ENCODE measurements at regions not wholly inside any gene's neighbourhood (a gene's known extent, or its start where the extent isn't known, plus 50 kb on each side); places are given as distances from the start of the nearest gene placed in this dataset.

DNA sequence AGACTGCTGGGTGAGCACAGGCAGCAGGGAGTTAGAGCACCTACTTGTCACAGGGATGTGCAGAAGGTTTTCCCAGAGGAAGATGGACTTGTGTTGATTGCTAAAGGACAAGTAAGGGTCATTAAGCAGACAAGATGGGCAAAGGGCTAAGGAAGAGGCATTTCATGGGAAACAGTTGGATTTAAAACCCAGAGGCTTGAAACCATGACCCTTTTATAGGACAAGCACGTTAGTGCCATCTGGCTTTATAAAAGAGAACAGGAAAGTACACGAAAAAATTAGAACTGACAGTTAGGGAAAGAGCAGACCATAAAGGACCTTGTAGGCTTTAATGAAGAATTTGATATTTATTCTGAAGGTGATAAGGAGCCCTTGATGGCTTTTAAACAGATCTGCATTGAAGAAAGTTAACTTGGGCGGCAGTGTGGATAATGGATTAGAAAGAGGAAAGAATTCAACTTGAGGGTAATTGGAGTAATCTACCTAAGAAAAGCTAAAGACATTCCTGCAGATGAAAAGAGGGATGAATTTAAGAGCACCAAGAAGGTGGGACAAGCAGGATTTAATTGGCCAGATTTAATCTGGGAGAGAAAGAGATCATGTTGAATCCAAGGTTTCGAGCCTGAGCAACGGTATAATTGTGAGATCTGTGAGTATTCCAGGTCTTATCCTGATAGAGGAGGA lies 68.6 kb downstream of the ZC3H11B start:
- H3K4me2 ChIP-seq (ENCODE audit: insufficient read depth, low read length), result no peak overlapping the region
- H2AFZ ChIP-seq (ENCODE audit: low read length), result no peak overlapping the region
- no peak for DNase-seq (ENCODE audit: insufficient read length, low spot score, missing footprints)
- no peaks in the 10 kb centered on the region for H3K27me3 ChIP-seq (ENCODE audit: insufficient read depth, low read length)
- no peaks in the 10 kb centered on the region for H3K36me3 ChIP-seq (ENCODE audit: insufficient read depth, low read length)
- TF ChIP-seq, protein P1, sequence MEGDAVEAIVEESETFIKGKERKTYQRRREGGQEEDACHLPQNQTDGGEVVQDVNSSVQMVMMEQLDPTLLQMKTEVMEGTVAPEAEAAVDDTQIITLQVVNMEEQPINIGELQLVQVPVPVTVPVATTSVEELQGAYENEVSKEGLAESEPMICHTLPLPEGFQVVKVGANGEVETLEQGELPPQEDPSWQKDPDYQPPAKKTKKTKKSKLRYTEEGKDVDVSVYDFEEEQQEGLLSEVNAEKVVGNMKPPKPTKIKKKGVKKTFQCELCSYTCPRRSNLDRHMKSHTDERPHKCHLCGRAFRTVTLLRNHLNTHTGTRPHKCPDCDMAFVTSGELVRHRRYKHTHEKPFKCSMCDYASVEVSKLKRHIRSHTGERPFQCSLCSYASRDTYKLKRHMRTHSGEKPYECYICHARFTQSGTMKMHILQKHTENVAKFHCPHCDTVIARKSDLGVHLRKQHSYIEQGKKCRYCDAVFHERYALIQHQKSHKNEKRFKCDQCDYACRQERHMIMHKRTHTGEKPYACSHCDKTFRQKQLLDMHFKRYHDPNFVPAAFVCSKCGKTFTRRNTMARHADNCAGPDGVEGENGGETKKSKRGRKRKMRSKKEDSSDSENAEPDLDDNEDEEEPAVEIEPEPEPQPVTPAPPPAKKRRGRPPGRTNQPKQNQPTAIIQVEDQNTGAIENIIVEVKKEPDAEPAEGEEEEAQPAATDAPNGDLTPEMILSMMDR (IDR thresholded peaks at IDR 0.05; ENCODE audit: extremely low read depth, low read depth, low read length), result peak; percentile 30
- H3K4me1 ChIP-seq (ENCODE audit: insufficient read depth, low read length), result peaks cover 20% of the 10 kb centered on the region
- no peak overlapping the region for H3K27ac ChIP-seq (ENCODE audit: low read depth, low read length)
- H3K4me3 ChIP-seq (ENCODE audit: insufficient read depth, low read length), result no peak overlapping the region
- H3K79me2 ChIP-seq (ENCODE audit: insufficient read depth, low read length), result no peaks in the 10 kb centered on the region
- H3K9me3 ChIP-seq (ENCODE audit: low read depth, low read length), result no peaks in the 10 kb centered on the region
- no peaks in the 10 kb centered on the region for H4K20me1 ChIP-seq (ENCODE audit: insufficient read depth, low read length)

DNA sequence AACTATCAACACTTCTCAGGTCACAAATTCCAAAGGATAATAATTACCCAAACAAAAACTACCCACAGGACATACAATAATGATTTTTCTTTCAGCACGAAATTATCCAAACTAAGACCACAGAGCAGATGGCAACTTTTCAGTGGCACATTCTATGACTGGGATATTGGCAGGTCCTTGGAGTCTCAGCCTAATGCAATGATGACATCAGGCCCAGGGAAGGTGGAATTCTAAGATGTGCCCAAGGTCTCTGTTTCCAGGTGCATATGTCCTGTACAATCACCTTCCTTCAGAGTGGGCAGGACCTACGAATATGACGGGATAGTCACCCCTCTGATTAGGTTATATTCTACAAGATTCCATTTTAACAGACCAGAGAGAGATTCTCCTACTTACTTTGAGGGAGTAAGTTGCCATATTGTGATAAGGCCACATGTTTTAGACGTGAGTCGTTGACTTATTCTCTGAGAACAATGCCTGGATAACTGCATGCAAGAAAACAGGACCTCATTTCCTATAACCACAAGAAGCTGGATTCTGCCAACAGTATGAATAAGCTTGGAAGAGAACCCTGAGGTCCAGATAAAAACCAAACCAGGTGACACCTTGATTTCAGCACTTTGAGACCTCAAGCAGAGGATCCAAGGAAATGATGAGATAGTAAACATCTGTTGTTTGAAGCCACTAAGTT lies 69.9 kb downstream of the ZC3H11B start:
- Histone ChIP-seq H3K27ac (ENCODE audit: low read depth, low read length) (peak overlapping the region; percentile 50), H3K4me3 (ENCODE audit: insufficient read depth, low read length) (no peak overlapping the region), H2AFZ (ENCODE audit: low read length) (no peak overlapping the region), H4K20me1 (ENCODE audit: insufficient read depth, low read length) (no peaks in the 10 kb centered on the region), H3K36me3 (ENCODE audit: insufficient read depth, low read length) (no peaks in the 10 kb centered on the region), H3K4me2 (ENCODE audit: insufficient read depth, low read length) (no peak overlapping the region), H3K79me2 (ENCODE audit: insufficient read depth, low read length) (no peaks in the 10 kb centered on the region), H3K9me3 (ENCODE audit: low read depth, low read length) (no peaks in the 10 kb centered on the region), H3K4me1 (ENCODE audit: insufficient read depth, low read length) (peaks cover 12% of the 10 kb centered on the region), H3K27me3 (ENCODE audit: insufficient read depth, low read length) (no peaks in the 10 kb centered on the region)
- TF ChIP-seq, protein P1 (IDR thresholded peaks at IDR 0.05; ENCODE audit: extremely low read depth, low read depth, low read length), result no peak
- DNase-seq (ENCODE audit: insufficient read length, low spot score, missing footprints), result peak; percentile 92

DNA sequence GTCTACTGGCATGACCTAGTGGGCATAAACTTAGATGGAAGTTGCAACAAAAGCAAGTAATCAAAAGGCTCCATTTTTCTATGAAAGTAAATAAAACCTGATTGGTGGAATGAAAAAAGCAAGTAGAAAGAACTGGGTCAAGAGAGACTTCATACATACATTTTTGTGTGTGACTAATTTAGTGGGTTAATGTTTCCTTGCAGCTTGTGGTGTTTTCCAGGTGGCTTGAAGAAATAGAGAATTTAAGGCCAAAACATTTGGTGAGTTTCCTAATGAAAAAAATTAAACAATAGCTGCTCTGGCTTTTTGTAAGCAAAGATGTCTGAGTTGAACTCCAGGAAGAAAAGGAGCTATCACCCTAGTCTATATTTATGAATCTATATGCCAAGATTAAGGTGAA lies 71.0 kb downstream of the ZC3H11B start:
- peaks cover 12% of the 10 kb centered on the region for H3K4me1 ChIP-seq (ENCODE audit: insufficient read depth, low read length)

More for the DNA sequence above, 71.0 kb downstream of the ZC3H11B start:
- Histone ChIP-seq H3K27me3 (ENCODE audit: insufficient read depth, low read length) (no peaks in the 10 kb centered on the region), H3K79me2 (ENCODE audit: insufficient read depth, low read length) (no peaks in the 10 kb centered on the region), H3K9me3 (ENCODE audit: low read depth, low read length) (no peaks in the 10 kb centered on the region), H3K27ac (ENCODE audit: low read depth, low read length) (no peak overlapping the region), H2AFZ (ENCODE audit: low read length) (no peak overlapping the region), H4K20me1 (ENCODE audit: insufficient read depth, low read length) (no peaks in the 10 kb centered on the region), H3K4me3 (ENCODE audit: insufficient read depth, low read length) (no peak overlapping the region), H3K4me2 (ENCODE audit: insufficient read depth, low read length) (no peak overlapping the region), H3K36me3 (ENCODE audit: insufficient read depth, low read length) (no peaks in the 10 kb centered on the region)
- no peak for DNase-seq (ENCODE audit: insufficient read length, low spot score, missing footprints)
- TF ChIP-seq, protein P1 (IDR thresholded peaks at IDR 0.05; ENCODE audit: extremely low read depth, low read depth, low read length), result no peak
